ENCODE measurements at regions not wholly inside any gene's neighbourhood (a gene's known extent, or its start where the extent isn't known, plus 50 kb on each side); places are given as distances from the start of the nearest gene placed in this dataset.

GRCh38 chr2:15792331-15792730, 148.0 kb upstream of the MYCN start:
- TF ChIP-seq CTCF (IDR thresholded peaks at IDR 0.05) = no peak
- no peaks in the 10 kb centered on the region for H3K9me3 ChIP-seq (ENCODE audit: control insufficient read depth, insufficient read depth, low read length)
- no peak overlapping the region for H3K27ac ChIP-seq (ENCODE audit: low read length)

GRCh38 chr2:15793078-15793913, 147.1 kb upstream of the MYCN start:
- Mint-ChIP-seq H3K27ac (no peak overlapping the region), H3K27me3 (ENCODE audit: low read depth in 2 of 2) (peaks cover 0 to 4% of the 10 kb centered on the region in 2 donors)
- 80% methylated on average over 6 of the region's 8 CpGs for WGBS (ENCODE audit: insufficient coverage)

More at GRCh38 chr2:15792331-15792730, 148.0 kb upstream of the MYCN start:
- Mint-ChIP-seq H3K9me3 (peaks cover 0 to 3% of the 10 kb centered on the region in 2 donors), H3K36me3 (no peaks in the 10 kb centered on the region), H3K4me1 (no peaks in the 10 kb centered on the region), H3K27me3 (ENCODE audit: low read depth in 2 of 2) (peaks cover 0 to 4% of the 10 kb centered on the region in 2 donors), H3K27ac (no peak overlapping the region), H3K4me3 (no peak overlapping the region)
- ATAC-seq = no peak
- H3K4me3 ChIP-seq (ENCODE audit: low read length) = no peak overlapping the region
- H3K4me1 ChIP-seq (ENCODE audit: control insufficient read depth, insufficient read depth, low read length) = no peaks in the 10 kb centered on the region
- no peak for DNase-seq
- no peaks in the 10 kb centered on the region for H3K36me3 ChIP-seq (ENCODE audit: control insufficient read depth, insufficient read depth, low read length)
- intact Hi-C loops (cut with micrococcal nuclease) = no loop called here
- WGBS (ENCODE audit: insufficient coverage) = 86% methylated on average over 8 of the region's 8 CpGs
- H3K27me3 ChIP-seq (ENCODE audit: control insufficient read depth, insufficient read depth, low read length) = no peaks in the 10 kb centered on the region

GRCh38 chr2:15793978-15794377, 146.4 kb upstream of the MYCN start:
- no peaks in the 10 kb centered on the region for H3K36me3 Mint-ChIP-seq
- no peaks in the 10 kb centered on the region for H3K4me1 ChIP-seq (ENCODE audit: control insufficient read depth, insufficient read depth, low read length)
- DNase-seq (no peak), ATAC-seq (no peak)
- H3K27ac ChIP-seq (ENCODE audit: low read length) = no peak overlapping the region
- no peak overlapping the region for H3K27ac Mint-ChIP-seq
- H3K4me3 Mint-ChIP-seq = no peak overlapping the region
- H3K36me3 ChIP-seq (ENCODE audit: control insufficient read depth, insufficient read depth, low read length) = no peaks in the 10 kb centered on the region
- intact Hi-C loops (cut with micrococcal nuclease) = no loop called here
- H3K9me3 Mint-ChIP-seq = no peaks in the 10 kb centered on the region
- no peak for TF ChIP-seq CTCF (IDR thresholded peaks at IDR 0.05)
- no peaks in the 10 kb centered on the region for H3K9me3 ChIP-seq (ENCODE audit: control insufficient read depth, insufficient read depth, low read length)
- H3K27me3 Mint-ChIP-seq (ENCODE audit: low read depth in 2 of 2) = peaks cover 0 to 4% of the 10 kb centered on the region in 2 donors
- H3K4me3 ChIP-seq (ENCODE audit: low read length) = no peak overlapping the region
- 93% methylated on average over 9 of the region's 9 CpGs for WGBS (ENCODE audit: insufficient coverage)
- H3K27me3 ChIP-seq (ENCODE audit: control insufficient read depth, insufficient read depth, low read length) = no peaks in the 10 kb centered on the region
- H3K4me1 Mint-ChIP-seq = no peaks in the 10 kb centered on the region

More at GRCh38 chr2:15793078-15793913, 147.1 kb upstream of the MYCN start:
- Histone ChIP-seq H3K4me1 (ENCODE audit: control insufficient read depth, insufficient read depth, low read length) (no peaks in the 10 kb centered on the region), H3K27me3 (ENCODE audit: control insufficient read depth, insufficient read depth, low read length) (no peaks in the 10 kb centered on the region), H3K4me3 (ENCODE audit: low read length) (no peak overlapping the region), H3K36me3 (ENCODE audit: control insufficient read depth, insufficient read depth, low read length) (no peaks in the 10 kb centered on the region), H3K27ac (ENCODE audit: low read length) (no peak overlapping the region), H3K9me3 (ENCODE audit: control insufficient read depth, insufficient read depth, low read length) (no peaks in the 10 kb centered on the region)
- H3K4me3 Mint-ChIP-seq = no peak overlapping the region
- ATAC-seq (no peak), DNase-seq (no peak)
- no peak for TF ChIP-seq CTCF (IDR thresholded peaks at IDR 0.05)
- intact Hi-C loops (cut with micrococcal nuclease) = no loop called here
- no peaks in the 10 kb centered on the region for H3K4me1 Mint-ChIP-seq
- H3K36me3 Mint-ChIP-seq = no peaks in the 10 kb centered on the region
- H3K9me3 Mint-ChIP-seq = no peaks in the 10 kb centered on the region
